Epithelial cell of esophagus (primary cell): ENCODE measurements at regions not wholly inside any gene's neighbourhood (a gene's known extent, or its start where the extent isn't known, plus 50 kb on each side); places are given as distances from the start of the nearest gene placed in this dataset.

Experiments used
- DNase-seq: peaks from one replicate; pipeline ENCODE4 v3.0.0; 2010; ENCODE audit warnings: low read depth
- H3K4me3 ChIP-seq: 2 replicates; pipeline ENCODE4 v1.5.1; 2011; ENCODE audit warnings: mild to moderate bottlenecking, low read length, control low read depth
- TF ChIP-seq, protein P1 (sequence below): IDR thresholded peaks from 2 replicates; pipeline ENCODE4 v1.5.1; 2011; ENCODE audit warnings: low read depth, mild to moderate bottlenecking, low read length, control low read depth, inconsistent platforms; ENCODE audit not compliant: insufficient read depth; ENCODE audit errors: missing control alignments

DNA sequence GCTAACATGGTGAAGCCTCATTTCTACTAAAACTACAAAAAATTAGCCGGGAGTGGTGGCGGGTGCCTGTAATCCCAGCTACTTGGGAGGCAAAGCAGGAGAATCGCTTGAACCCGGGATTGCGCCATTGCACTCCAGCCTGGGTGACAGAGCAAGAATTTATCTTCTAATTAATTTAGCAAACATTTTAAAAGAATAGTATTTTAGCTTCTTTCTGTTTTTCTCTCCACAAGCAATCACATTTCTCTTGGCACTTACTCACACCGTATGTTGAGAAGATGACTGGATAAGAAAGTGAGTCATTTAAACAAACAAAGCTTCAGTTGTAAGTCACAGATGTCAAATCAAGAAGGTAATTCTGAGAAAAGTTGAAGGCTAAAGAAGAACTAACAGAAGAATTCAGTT, 264.0 kb downstream of the ARL4A start:
- DNase-seq: peak; percentile 80
- TF ChIP-seq, protein P1, sequence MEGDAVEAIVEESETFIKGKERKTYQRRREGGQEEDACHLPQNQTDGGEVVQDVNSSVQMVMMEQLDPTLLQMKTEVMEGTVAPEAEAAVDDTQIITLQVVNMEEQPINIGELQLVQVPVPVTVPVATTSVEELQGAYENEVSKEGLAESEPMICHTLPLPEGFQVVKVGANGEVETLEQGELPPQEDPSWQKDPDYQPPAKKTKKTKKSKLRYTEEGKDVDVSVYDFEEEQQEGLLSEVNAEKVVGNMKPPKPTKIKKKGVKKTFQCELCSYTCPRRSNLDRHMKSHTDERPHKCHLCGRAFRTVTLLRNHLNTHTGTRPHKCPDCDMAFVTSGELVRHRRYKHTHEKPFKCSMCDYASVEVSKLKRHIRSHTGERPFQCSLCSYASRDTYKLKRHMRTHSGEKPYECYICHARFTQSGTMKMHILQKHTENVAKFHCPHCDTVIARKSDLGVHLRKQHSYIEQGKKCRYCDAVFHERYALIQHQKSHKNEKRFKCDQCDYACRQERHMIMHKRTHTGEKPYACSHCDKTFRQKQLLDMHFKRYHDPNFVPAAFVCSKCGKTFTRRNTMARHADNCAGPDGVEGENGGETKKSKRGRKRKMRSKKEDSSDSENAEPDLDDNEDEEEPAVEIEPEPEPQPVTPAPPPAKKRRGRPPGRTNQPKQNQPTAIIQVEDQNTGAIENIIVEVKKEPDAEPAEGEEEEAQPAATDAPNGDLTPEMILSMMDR: no peak
- no peak overlapping the region for H3K4me3 ChIP-seq

DNA sequence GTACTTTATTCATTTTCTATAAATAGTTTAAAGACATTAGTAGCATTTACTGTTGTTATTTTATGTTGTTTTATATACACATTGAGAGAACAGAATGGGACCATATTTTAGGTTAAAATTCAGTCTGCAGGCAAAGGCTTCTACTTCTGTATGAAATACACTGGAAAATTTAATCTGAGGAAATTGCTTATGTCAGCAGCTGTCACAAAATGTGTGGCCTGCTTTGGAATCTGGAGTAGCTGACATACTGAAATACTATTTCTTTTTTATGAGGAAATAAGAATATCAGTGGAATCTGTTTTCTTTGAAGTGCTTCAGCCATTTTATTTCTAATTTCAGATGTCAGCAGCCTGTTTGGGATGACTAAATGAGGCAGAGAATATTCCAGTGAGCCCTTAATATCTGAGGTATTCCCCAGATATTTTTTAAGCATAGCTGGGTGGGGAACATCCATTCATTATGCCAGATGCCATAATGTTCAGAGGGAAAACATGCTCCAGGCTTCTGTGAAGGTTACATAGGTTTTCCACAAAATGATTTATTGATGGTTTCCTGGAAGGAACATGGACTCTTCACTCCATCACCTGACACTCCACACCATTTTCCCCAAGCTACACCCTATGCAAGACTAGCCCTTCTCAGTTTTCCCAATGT, 267.1 kb downstream of the ARL4A start:
- TF ChIP-seq, protein P1: no peak
- no peak overlapping the region for H3K4me3 ChIP-seq
- DNase-seq: no peak

DNA sequence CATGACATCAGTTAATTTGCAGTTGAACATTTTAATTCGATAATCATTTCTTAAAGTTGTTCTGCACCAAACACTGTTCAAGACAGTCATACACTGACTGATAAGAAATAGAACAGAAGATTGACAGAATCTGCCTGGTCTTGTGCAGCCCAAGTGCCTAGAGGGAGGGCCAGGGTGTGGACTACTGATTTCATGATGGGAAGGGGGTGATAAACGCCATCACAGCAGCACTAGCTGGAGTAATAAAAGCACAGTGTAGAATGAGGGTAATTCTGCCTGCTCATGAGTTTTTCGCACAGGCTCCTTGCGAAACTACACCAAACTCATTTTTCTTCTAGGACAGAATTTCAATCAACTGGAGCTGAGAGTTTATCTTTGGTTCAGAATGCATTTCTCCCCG, 270.1 kb downstream of the ARL4A start:
- no peak for DNase-seq
- TF ChIP-seq, protein P1: no peak
- H3K4me3 ChIP-seq: no peak overlapping the region

DNA sequence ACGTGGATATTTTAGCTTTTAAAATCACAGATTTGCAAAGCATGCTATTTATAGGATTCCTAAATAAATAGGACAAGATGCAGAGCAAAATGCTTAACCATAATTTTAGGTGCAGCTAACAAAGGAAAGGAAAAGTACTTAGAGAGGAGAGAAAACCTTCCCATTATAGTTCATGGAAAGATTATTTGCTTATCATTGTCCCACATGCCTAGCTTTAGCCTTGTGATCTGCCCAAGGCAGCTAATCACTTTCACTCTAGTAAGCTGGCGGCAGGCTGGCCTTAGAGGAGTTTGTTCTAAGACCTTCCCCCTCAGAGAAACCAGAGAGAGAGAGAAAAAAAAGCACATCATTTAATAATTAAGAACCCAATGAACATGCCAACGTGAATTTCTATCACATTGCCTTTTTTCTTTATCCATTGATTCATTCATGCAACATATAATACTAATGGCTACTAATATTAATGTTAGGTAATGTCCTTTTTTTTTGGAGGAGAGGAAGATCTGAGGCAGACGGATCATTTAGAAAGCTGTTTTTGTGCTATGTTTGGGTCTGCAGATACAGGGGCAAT, 274.6 kb downstream of the ARL4A start:
- DNase-seq: no peak
- no peak overlapping the region for H3K4me3 ChIP-seq
- TF ChIP-seq, protein P1: no peak

DNA sequence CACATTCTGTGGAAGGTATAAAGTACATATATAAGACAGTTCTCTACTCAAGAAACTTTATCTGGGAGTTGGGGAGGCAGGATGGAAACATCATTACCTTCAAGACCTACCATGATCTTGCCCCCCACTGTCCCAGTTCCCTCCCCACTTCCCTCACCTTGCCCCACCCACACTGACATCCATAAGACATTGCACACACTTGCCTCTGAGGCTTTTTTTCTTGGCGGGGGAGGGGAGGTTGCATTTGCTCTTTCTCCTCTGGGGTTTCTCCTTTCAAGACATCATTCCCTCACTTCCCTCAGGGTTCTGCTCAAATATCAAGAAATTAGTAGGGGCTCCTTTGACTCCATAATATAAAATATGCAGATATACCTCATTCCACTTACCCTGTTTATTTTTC, 276.0 kb downstream of the ARL4A start:
- TF ChIP-seq, protein P1: no peak
- H3K4me3 ChIP-seq: no peak overlapping the region
- DNase-seq: no peak

DNA sequence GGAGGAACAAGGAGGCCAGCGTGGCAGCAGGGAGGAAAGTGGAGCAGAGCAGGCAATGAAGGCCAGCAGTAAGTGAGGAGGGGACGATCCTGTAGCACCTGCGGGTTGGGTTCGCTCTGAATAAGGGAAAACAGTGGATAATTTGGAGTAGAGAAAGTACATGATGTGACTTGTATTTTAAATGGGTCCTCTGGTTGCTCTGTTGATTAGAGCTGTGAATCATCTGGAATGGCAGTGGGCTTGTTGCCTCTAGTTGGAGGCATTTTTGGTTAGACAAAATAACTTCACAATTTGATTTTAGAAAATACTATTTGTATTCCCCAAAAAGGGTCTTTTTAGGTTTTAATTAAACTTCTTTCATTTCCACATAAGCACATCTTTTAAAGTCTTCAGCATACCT, 277.4 kb downstream of the ARL4A start:
- DNase-seq: peak; percentile 59
- H3K4me3 ChIP-seq: no peak overlapping the region
- TF ChIP-seq, protein P1: no peak

DNA sequence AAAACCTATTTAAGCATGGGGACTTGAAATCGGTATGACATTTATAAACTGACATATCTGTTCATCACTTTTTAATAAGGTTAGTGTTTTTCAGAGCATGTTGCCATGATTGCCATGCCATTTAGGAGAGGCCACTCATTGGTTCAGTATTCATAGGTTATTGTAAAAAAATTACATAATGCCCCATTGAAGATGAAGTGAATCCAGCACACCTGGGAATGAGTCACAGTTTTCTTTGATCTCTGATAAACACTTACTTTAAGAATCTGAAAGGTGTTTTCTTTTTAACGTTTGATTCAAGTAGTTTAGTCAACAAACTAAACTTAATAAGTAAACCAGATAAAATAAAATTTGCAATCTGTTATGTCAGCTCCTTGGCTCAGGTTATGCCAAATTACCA, 278.3 kb downstream of the ARL4A start:
- TF ChIP-seq, protein P1: no peak
- H3K4me3 ChIP-seq: no peak overlapping the region
- DNase-seq: peak; percentile 74
